Lower lobe of right lung (tissue), 2 donors: ENCODE measurements at regions not wholly inside any gene's neighbourhood (a gene's known extent, or its start where the extent isn't known, plus 50 kb on each side); places are given as distances from the start of the nearest gene placed in this dataset.

Experiments
- ATAC-seq, 2 donors: fragments of 200-7000 bp; cut with Tn5 transposase; one replicate each; pipeline ENCODE4 v1.9.1; 2020 to 2022; ENCODE audit warnings: mild to moderate bottlenecking in 2 of 2, moderate library complexity in 2 of 2
- DNase-seq: peaks from one replicate; pipeline ENCODE4 v3.0.0-alpha.2; 2020
- H3K27ac ChIP-seq: fragments of 200-600 bp; one replicate; pipeline ENCODE4 v1.8.0; 2022
- H3K27me3 ChIP-seq: fragments of 200-600 bp; one replicate; pipeline ENCODE4 v1.8.0; 2022; ENCODE audit warnings: low read depth
- H3K36me3 ChIP-seq: fragments of 200-600 bp; one replicate; pipeline ENCODE4 v1.8.0; 2022; ENCODE audit warnings: mild to moderate bottlenecking
- H3K4me1 ChIP-seq: fragments of 200-600 bp; one replicate; pipeline ENCODE4 v1.8.0; 2022
- H3K4me3 ChIP-seq: fragments of 200-600 bp; one replicate; pipeline ENCODE4 v1.8.0; 2022; ENCODE audit warnings: mild to moderate bottlenecking
- H3K9me3 ChIP-seq: fragments of 200-600 bp; one replicate; pipeline ENCODE4 v1.8.0; 2022
- CTCF ChIP-seq: fragments of 200-600 bp; IDR thresholded peaks from one replicate; pipeline ENCODE4 v1.8.0; 2022; ENCODE audit warnings: antibody characterized with exemption, mild to moderate bottlenecking
- intact Hi-C: fragments of 100-400 bp; cut with DNase I; formaldehyde crosslinking; loops from one replicate; pipeline ENCODE4 v1.11.0; 2022
- donor health status: DM: no; HTN: yes; CAD: no; lungs with severe emphysema.

- Histone ChIP-seq H3K27ac (no peak overlapping the region), H3K9me3 (peaks cover 4% of the 10 kb centered on the region), H3K27me3 (no peaks in the 10 kb centered on the region), H3K36me3 (no peaks in the 10 kb centered on the region), H3K4me1 (no peaks in the 10 kb centered on the region), H3K4me3 (no peak overlapping the region)
- DNase-seq (no peak), ATAC-seq (peak in 1 of 2 donors; percentile 59)
- intact Hi-C loops, result no loop called here
- TF ChIP-seq CTCF, result no peak
Measured at GRCh38 chr7:131124001-131124629, 203.6 kb upstream of the MKLN1 start.

- H3K9me3 ChIP-seq, result no peaks in the 10 kb centered on the region
- no peaks in the 10 kb centered on the region for H3K36me3 ChIP-seq
- no peak for DNase-seq
- no peaks in the 10 kb centered on the region for H3K4me1 ChIP-seq
- no peak for TF ChIP-seq CTCF
- no peaks in the 10 kb centered on the region for H3K27me3 ChIP-seq
- no peak overlapping the region for H3K27ac ChIP-seq
- intact Hi-C loops, result no loop called here
- peak; percentile 11 to 14 for ATAC-seq
- H3K4me3 ChIP-seq, result no peak overlapping the region
Measured at GRCh38 chr7:131124867-131125266, 202.8 kb upstream of the MKLN1 start.

- no peak overlapping the region for H3K4me3 ChIP-seq
- DNase-seq, result no peak
- H3K4me1 ChIP-seq, result no peaks in the 10 kb centered on the region
- H3K27ac ChIP-seq, result no peak overlapping the region
- no peak for TF ChIP-seq CTCF
- no peaks in the 10 kb centered on the region for H3K9me3 ChIP-seq
- intact Hi-C loops, result no loop called here
- H3K27me3 ChIP-seq, result no peaks in the 10 kb centered on the region
- H3K36me3 ChIP-seq, result no peaks in the 10 kb centered on the region
- no peak for ATAC-seq
Measured at GRCh38 chr7:131130324-131130723, 197.4 kb upstream of the MKLN1 start.

GRCh38 chr7:131131012-131131745 lies 196.5 kb upstream of the MKLN1 start:
- Histone ChIP-seq H3K4me1 (no peaks in the 10 kb centered on the region), H3K9me3 (no peaks in the 10 kb centered on the region), H3K27ac (no peak overlapping the region), H3K36me3 (no peaks in the 10 kb centered on the region), H3K27me3 (no peaks in the 10 kb centered on the region), H3K4me3 (no peak overlapping the region)
- TF ChIP-seq CTCF, result no peak
- intact Hi-C loops, result no loop called here
- DNase-seq (no peak), ATAC-seq (no peak)

- Histone ChIP-seq H3K27ac (no peak overlapping the region), H3K9me3 (no peaks in the 10 kb centered on the region), H3K4me1 (no peaks in the 10 kb centered on the region), H3K36me3 (no peaks in the 10 kb centered on the region), H3K4me3 (no peak overlapping the region), H3K27me3 (no peaks in the 10 kb centered on the region)
- peak in 1 of 2 donors; percentile 77 for ATAC-seq
- TF ChIP-seq CTCF, result no peak
- no peak for DNase-seq
- intact Hi-C loops, result no loop called here
Measured at GRCh38 chr7:131131746-131132431, 195.8 kb upstream of the MKLN1 start.
